GM06990 (cell line): ENCODE measurements at regions not wholly inside any gene's neighbourhood (a gene's known extent, or its start where the extent isn't known, plus 50 kb on each side); places are given as distances from the start of the nearest gene placed in this dataset.

Experiments used
- DNase-seq: peaks from one replicate; pipeline ENCODE4 v3.0.0-alpha.2; 2011; ENCODE audit not compliant: insufficient read length; ENCODE audit errors: extremely low read depth
- H3K27me3 ChIP-seq: replicated peaks from 2 replicates; pipeline ENCODE4 v1.6.0; 2011; ENCODE audit warnings: low read length; ENCODE audit not compliant: control insufficient read depth, insufficient read depth
- H3K36me3 ChIP-seq: 2 replicates; pipeline ENCODE4 v1.5.1; 2011; ENCODE audit warnings: low read length; ENCODE audit not compliant: control insufficient read depth, insufficient read depth
- H3K4me3 ChIP-seq: replicated peaks from 2 replicates; pipeline ENCODE4 v1.5.1; 2011; ENCODE audit warnings: low read depth, mild to moderate bottlenecking, control low read depth, low read length
- CTCF ChIP-seq: IDR thresholded peaks from 2 replicates; pipeline ENCODE4 v1.5.1; 2011; ENCODE audit warnings: low read length, control low read depth, mild to moderate bottlenecking, inconsistent platforms; ENCODE audit not compliant: insufficient read depth, poor library complexity, severe bottlenecking

- H3K27me3 ChIP-seq, result no peaks in the 10 kb centered on the region
- H3K36me3 ChIP-seq, result no peaks in the 10 kb centered on the region
- H3K4me3 ChIP-seq, result no peak overlapping the region
- no peak for DNase-seq
- TF ChIP-seq CTCF, result no peak
Measured at GRCh38 chr13:91228108-91228507, 119.4 kb upstream of the MIR17HG start.

- H3K27me3 ChIP-seq, result no peaks in the 10 kb centered on the region
- TF ChIP-seq CTCF, result no peak
- no peaks in the 10 kb centered on the region for H3K36me3 ChIP-seq
- H3K4me3 ChIP-seq, result no peak overlapping the region
- no peak for DNase-seq
Measured at GRCh38 chr13:91228940-91229339, 118.5 kb upstream of the MIR17HG start.

GRCh38 chr13:91232716-91233115 lies 114.8 kb upstream of the MIR17HG start:
- no peak for TF ChIP-seq CTCF
- no peaks in the 10 kb centered on the region for H3K36me3 ChIP-seq
- no peak for DNase-seq

GRCh38 chr13:91233291-91233690 lies 114.2 kb upstream of the MIR17HG start:
- no peak for DNase-seq
- Histone ChIP-seq H3K27me3 (no peaks in the 10 kb centered on the region), H3K4me3 (no peak overlapping the region), H3K36me3 (no peaks in the 10 kb centered on the region)
- no peak for TF ChIP-seq CTCF

More at GRCh38 chr13:91232716-91233115, 114.8 kb upstream of the MIR17HG start:
- H3K27me3 ChIP-seq, result no peaks in the 10 kb centered on the region
- H3K4me3 ChIP-seq, result no peak overlapping the region

- no peak for TF ChIP-seq CTCF
- Histone ChIP-seq H3K27me3 (no peaks in the 10 kb centered on the region), H3K4me3 (no peak overlapping the region), H3K36me3 (no peaks in the 10 kb centered on the region)
- DNase-seq, result no peak
Measured at GRCh38 chr13:91236182-91236581, 111.3 kb upstream of the MIR17HG start.

GRCh38 chr13:91236921-91237320 lies 110.6 kb upstream of the MIR17HG start:
- Histone ChIP-seq H3K27me3 (no peaks in the 10 kb centered on the region), H3K4me3 (no peak overlapping the region), H3K36me3 (no peaks in the 10 kb centered on the region)
- DNase-seq, result no peak
- no peak for TF ChIP-seq CTCF
